Endothelial cell of umbilical vein (primary cell): ENCODE measurements at regions not wholly inside any gene's neighbourhood (a gene's known extent, or its start where the extent isn't known, plus 50 kb on each side); places are given as distances from the start of the nearest gene placed in this dataset.

Source experiments
- BruUV-seq: library from RNA; stranded (reverse); fragments of 400-500 nt; replicated peaks from 2 replicates; lab custom pipeline; 2021; lab: Mats Ljungman, UMichigan
- CTCF ChIA-PET: fragments of 300-600, 350-600 bp; sonication (Branson Sonifier 250); formaldehyde crosslinking; loops from one replicate; lab custom pipeline; 2021; ENCODE audit warnings: antibody characterized with exemption, inconsistent platforms; lab: Charles Lee
- POLR2A ChIA-PET: fragments of 300-600, 350-600 bp; sonication (Branson Sonifier 250); formaldehyde crosslinking; loops from one replicate; lab custom pipeline; 2021; ENCODE audit warnings: antibody characterized with exemption, inconsistent platforms; lab: Charles Lee
- DNase-seq: peaks from one replicate; pipeline ENCODE4 v3.0.0-alpha.2; 2011; ENCODE audit warnings: low read depth, low spot score
- FAIRE-seq: peaks from 2 replicates; lab custom pipeline; 2011; peaks lifted over from hg19 to GRCh38; lab: Jason Lieb, UNC
- H2AFZ ChIP-seq: 2 replicates; pipeline ENCODE4 v1.6.0; 2012; ENCODE audit warnings: low read depth, low read length, control low read depth, inconsistent platforms
- H3K27ac ChIP-seq: 2 replicates; pipeline ENCODE4 v1.5.1; 2011; ENCODE audit warnings: low read depth, mild to moderate bottlenecking, control low read depth, low read length, moderate library complexity; ENCODE audit not compliant: insufficient read depth
- H3K27me3 ChIP-seq, 2 experiments: 2 replicates each; pipeline versions ENCODE4 v1.6.0 to v1.6.1; 2011; ENCODE audit warnings: low read length in 2 of 2, mixed read lengths in 1 of 2; ENCODE audit not compliant: control insufficient read depth in 2 of 2, insufficient read depth in 2 of 2
- H3K36me3 ChIP-seq, 2 experiments: 2 replicates in 1 of 2; 3 replicates in 1 of 2; pipeline ENCODE4 v1.5.1; 2011; ENCODE audit warnings: low read length in 2 of 2, mild to moderate bottlenecking in 1 of 2, moderate library complexity in 1 of 2; ENCODE audit not compliant: control insufficient read depth in 2 of 2, insufficient read depth in 2 of 2; ENCODE audit errors: extremely low read depth in 1 of 2
- H3K4me1 ChIP-seq: 3 replicates; pipeline ENCODE4 v1.5.1; 2011; ENCODE audit warnings: mild to moderate bottlenecking, low read length; ENCODE audit not compliant: control insufficient read depth, insufficient read depth; ENCODE audit errors: extremely low read depth
- H3K4me2 ChIP-seq: 2 replicates; pipeline ENCODE4 v1.6.1; 2011; ENCODE audit warnings: low read length, control low read depth, mixed read lengths; ENCODE audit not compliant: insufficient read depth
- H3K4me3 ChIP-seq, 3 experiments: fragments of 200-600 bp in 1 of 3; sonication (generic), shearing (Covaris generic) in 1 of 3; replicated peaks in 1 of 3; 2 replicates each; pipeline ENCODE4 v1.5.1; 2011 to 2016; ENCODE audit warnings: control low read depth in 3 of 3, low read length in 3 of 3, mild to moderate bottlenecking in 2 of 3, inconsistent platforms in 1 of 3, low read depth in 1 of 3, moderate library complexity in 1 of 3; ENCODE audit not compliant: insufficient read depth in 1 of 3
- H3K79me2 ChIP-seq: 2 replicates; pipeline ENCODE4 v1.6.0; 2012; ENCODE audit warnings: low read length, inconsistent platforms; ENCODE audit not compliant: control insufficient read depth, insufficient read depth
- H3K9ac ChIP-seq: replicated peaks from 2 replicates; pipeline ENCODE3; 2011; ENCODE audit warnings: low read length, control low read depth; ENCODE audit not compliant: insufficient read depth; ENCODE audit errors: extremely low read depth
- H3K9me1 ChIP-seq: replicated peaks from 3 replicates; pipeline ENCODE4 v1.6.0; 2011; ENCODE audit warnings: mild to moderate bottlenecking, low read length; ENCODE audit not compliant: control insufficient read depth, insufficient read depth; ENCODE audit errors: extremely low read depth
- H3K9me3 ChIP-seq: replicated peaks from 2 replicates; pipeline ENCODE4 v1.5.1; 2012; ENCODE audit warnings: low read length, inconsistent platforms; ENCODE audit not compliant: control insufficient read depth, insufficient read depth
- H4K20me1 ChIP-seq: replicated peaks from 2 replicates; pipeline ENCODE3; 2011; ENCODE audit warnings: mild to moderate bottlenecking, low read length; ENCODE audit not compliant: control insufficient read depth, insufficient read depth; ENCODE audit errors: extremely low read depth
- CTCF ChIP-seq, 2 donors: IDR thresholded peaks; 1 replicate in 1 of 2; 2 replicates in 1 of 2; pipeline ENCODE4 v1.5.1; 2011; ENCODE audit warnings: low read length in 2 of 2, mild to moderate bottlenecking in 2 of 2, moderate library complexity in 2 of 2, control low read depth in 1 of 2, inconsistent platforms in 1 of 2, low read depth in 1 of 2; ENCODE audit not compliant: insufficient read depth in 1 of 2; ENCODE audit errors: extremely low read depth in 1 of 2
- EZH2 ChIP-seq: IDR thresholded peaks from 2 replicates; pipeline ENCODE4 v1.6.1; 2012; ENCODE audit warnings: borderline replicate concordance, low read depth, mild to moderate bottlenecking, moderate library complexity, low read length, inconsistent platforms; ENCODE audit not compliant: severe bottlenecking
- FOS ChIP-seq: IDR thresholded peaks from 2 replicates; pipeline ENCODE4 v1.6.1; 2011; ENCODE audit warnings: mild to moderate bottlenecking, low read length, moderate library complexity, borderline replicate concordance; ENCODE audit not compliant: insufficient read depth
- GATA2 ChIP-seq: IDR thresholded peaks from 2 replicates; pipeline ENCODE4 v1.7.0; 2011; ENCODE audit warnings: low read depth, mild to moderate bottlenecking, moderate library complexity, mixed read lengths, low read length; ENCODE audit not compliant: insufficient read length, insufficient read depth
- JUN ChIP-seq: IDR thresholded peaks from 2 replicates; pipeline ENCODE4 v1.6.1; 2011; ENCODE audit warnings: borderline replicate concordance, low read depth; ENCODE audit not compliant: insufficient read length, insufficient read depth
- MAX ChIP-seq: IDR thresholded peaks from 2 replicates; pipeline ENCODE4 v1.6.1; 2011; ENCODE audit not compliant: insufficient read depth, insufficient read length
- MYC ChIP-seq: IDR thresholded peaks from one replicate; pipeline ENCODE4 v1.6.1; 2011; ENCODE audit warnings: mild to moderate bottlenecking, low read depth, low read length
- POLR2A ChIP-seq: IDR thresholded peaks from 2 replicates; pipeline ENCODE4 v1.6.1; 2012; ENCODE audit warnings: low read depth, mild to moderate bottlenecking, control low read depth, low read length
- POLR2AphosphoS5 ChIP-seq: IDR thresholded peaks from 2 replicates; pipeline ENCODE4 v1.6.1; 2012; ENCODE audit warnings: low read depth, mild to moderate bottlenecking, control low read depth, low read length, moderate library complexity; ENCODE audit not compliant: insufficient read depth
- dilution Hi-C: fragments of 300-500 bp; cut with MboI; formaldehyde crosslinking; loops from one replicate; pipeline ENCODE4 v1.15.0; 2019; ENCODE audit warnings: low sequenced_read_pairs; ENCODE audit not compliant: extremely low pct_ligation_motif_present
- intact Hi-C: fragments of 100-400 bp; cut with micrococcal nuclease; formaldehyde crosslinking; loops from one replicate; pipeline ENCODE4 v1.10.0; 2022

GRCh38 chr7:69342154-69342884 is 256.0 kb upstream of the AUTS2 start:
- BruUV-seq: no TSS peak
- ChIA-PET POLR2A (no interaction called here), CTCF (no interaction called here)
- no peak for DNase-seq
- Histone ChIP-seq H2AFZ (no peak overlapping the region), H4K20me1 (no peaks in the 10 kb centered on the region), H3K9me3 (peaks cover 2% of the 10 kb centered on the region), H3K27me3 (no peaks in the 10 kb centered on the region), H3K79me2 (no peaks in the 10 kb centered on the region), H3K9me1 (no peaks in the 10 kb centered on the region), H3K27ac (no peak overlapping the region), H3K4me3 (no peak overlapping the region), H3K9ac (no peak overlapping the region), H3K36me3 (no peaks in the 10 kb centered on the region), H3K4me2 (no peak overlapping the region), H3K4me1 (no peaks in the 10 kb centered on the region)
- intact Hi-C loops (no loop called here), dilution Hi-C loops (no loop called here)
- FAIRE-seq: no peak
- TF ChIP-seq JUN (no peak), GATA2 (no peak), CTCF (IDR thresholded peaks at IDR 0.05; ENCODE audit: extremely low read depth in 1 of 2, insufficient read depth in 1 of 2, low read depth in 1 of 2, low read length in 2 of 2) (no peak), POLR2AphosphoS5 (no peak), MYC (no peak), POLR2A (no peak), EZH2 (no peak), MAX (no peak), FOS (no peak)
